ENCODE measurements at regions not wholly inside any gene's neighbourhood (a gene's known extent, or its start where the extent isn't known, plus 50 kb on each side); places are given as distances from the start of the nearest gene placed in this dataset.

DNA sequence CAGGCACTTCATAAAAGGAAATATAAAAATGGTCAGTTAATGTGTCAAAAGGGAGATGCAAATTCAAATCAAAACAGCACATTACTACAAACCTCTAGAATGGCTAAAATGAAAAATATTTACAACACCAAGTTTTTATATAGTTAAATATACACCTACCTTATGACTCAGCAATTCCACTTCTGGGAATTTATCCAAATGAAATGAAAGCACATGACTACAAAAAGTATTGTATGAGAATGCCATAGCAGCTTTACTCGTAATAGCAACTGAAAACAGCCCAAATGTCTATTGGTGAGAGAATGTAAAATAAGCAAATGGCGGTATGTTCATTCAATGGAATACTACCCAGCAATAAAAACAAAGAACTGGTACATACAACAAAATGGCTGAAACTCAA is 175.8 kb upstream of the SPAG17 start:
- TF ChIP-seq, protein P1, sequence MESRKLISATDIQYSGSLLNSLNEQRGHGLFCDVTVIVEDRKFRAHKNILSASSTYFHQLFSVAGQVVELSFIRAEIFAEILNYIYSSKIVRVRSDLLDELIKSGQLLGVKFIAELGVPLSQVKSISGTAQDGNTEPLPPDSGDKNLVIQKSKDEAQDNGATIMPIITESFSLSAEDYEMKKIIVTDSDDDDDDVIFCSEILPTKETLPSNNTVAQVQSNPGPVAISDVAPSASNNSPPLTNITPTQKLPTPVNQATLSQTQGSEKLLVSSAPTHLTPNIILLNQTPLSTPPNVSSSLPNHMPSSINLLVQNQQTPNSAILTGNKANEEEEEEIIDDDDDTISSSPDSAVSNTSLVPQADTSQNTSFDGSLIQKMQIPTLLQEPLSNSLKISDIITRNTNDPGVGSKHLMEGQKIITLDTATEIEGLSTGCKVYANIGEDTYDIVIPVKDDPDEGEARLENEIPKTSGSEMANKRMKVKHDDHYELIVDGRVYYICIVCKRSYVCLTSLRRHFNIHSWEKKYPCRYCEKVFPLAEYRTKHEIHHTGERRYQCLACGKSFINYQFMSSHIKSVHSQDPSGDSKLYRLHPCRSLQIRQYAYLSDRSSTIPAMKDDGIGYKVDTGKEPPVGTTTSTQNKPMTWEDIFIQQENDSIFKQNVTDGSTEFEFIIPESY (CRISPR knock-in tag; IDR thresholded peaks at IDR 0.05) = no peak
- no peak for TF ChIP-seq STAG1 (CRISPR knock-in tag; IDR thresholded peaks at IDR 0.05)
